ENCODE measurements at regions not wholly inside any gene's neighbourhood (a gene's known extent, or its start where the extent isn't known, plus 50 kb on each side); places are given as distances from the start of the nearest gene placed in this dataset.
A peak's percentile ranks its signal among the peaks of the same experiment; 100 is the strongest.

DNA sequence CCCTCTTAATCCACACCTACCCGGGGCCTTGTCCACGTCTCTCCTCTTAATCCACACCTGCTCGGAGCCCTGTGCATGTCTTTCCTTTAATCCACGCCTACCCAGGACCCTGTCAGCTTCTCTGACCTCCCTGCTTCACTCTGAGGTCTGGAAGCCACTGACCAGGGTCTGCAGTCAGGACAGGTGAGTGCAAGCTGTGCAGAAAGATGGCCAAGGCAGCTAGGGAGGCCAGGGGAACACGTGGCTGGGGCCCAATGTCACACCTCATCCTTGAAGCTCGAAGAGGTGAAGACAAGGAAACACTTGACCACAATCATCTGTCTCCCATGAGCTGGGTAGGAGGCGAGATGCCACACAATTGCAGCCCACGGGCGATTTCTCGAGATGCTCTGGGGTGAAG lies 1516.9 kb downstream of the BRD1 start:
- H3K27me3 Mint-ChIP-seq = no peaks in the 10 kb centered on the region
- 20% methylated on average over 4 of the region's 10 CpGs for WGBS (ENCODE audit: insufficient coverage)
- CTCF ChIA-PET = no interaction called here
- Histone ChIP-seq H3K9me3 (no peaks in the 10 kb centered on the region), H3K27me3 (replicated peaks in 1 of 2; ENCODE audit: control insufficient read depth in 2 of 2, extremely low read depth in 1 of 2, insufficient read depth in 2 of 2, low read length in 1 of 2) (peaks cover 0 to 12% of the 10 kb centered on the region in 2 experiments), H3K36me3 (ENCODE audit: control insufficient read depth in 2 of 2, extremely low read depth in 1 of 2, insufficient read depth in 1 of 2, low read length in 1 of 2) (no peaks in the 10 kb centered on the region), H3K4me1 (ENCODE audit: control insufficient read depth in 1 of 2, extremely low read depth in 1 of 2, insufficient read depth in 2 of 2, low read length in 2 of 2) (no peaks in the 10 kb centered on the region), H3K4me3 (ENCODE audit: control insufficient read depth in 1 of 2, extremely low read depth in 1 of 2, low read length in 1 of 2) (no peak overlapping the region), H3K27ac (ENCODE audit: low read length) (no peak overlapping the region)
- no peak overlapping the region for H3K4me3 Mint-ChIP-seq
- H3K27ac Mint-ChIP-seq = no peak overlapping the region
- DNase-seq (peak in 1 of 35 experiments; percentile 8), ATAC-seq (replicated peaks in 1 of 4) (no peak)
- peaks cover 0 to 30% (median 12%) of the 10 kb centered on the region in 3 donors for H3K9me3 Mint-ChIP-seq
- POLR2A ChIA-PET = no interaction called here
- H3K36me3 Mint-ChIP-seq = no peaks in the 10 kb centered on the region
- H3K4me1 Mint-ChIP-seq = no peaks in the 10 kb centered on the region

DNA sequence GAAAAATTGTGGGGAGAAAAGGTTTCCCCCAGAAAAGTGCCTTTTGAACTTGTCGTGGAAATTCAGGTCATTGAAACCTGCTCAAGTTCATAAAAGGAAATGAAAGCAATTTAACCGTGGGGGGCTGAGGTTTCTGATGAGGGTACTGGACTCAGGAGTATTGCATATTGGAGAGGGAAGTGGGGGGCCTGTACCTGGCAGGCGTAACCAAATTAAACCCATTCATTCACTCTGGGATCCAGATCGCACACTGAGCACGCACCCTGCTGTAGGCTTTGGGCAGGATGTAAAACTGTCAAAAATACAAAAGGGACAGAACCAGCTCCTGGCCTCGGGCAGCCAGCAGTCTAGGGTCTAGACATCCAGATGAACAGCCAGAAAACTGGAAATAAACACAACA lies 1517.4 kb downstream of the BRD1 start:
- no peak overlapping the region for H3K27ac Mint-ChIP-seq
- DNase-seq (no peak), ATAC-seq (replicated peaks in 1 of 4) (no peak)
- Histone ChIP-seq H3K4me3 (ENCODE audit: control insufficient read depth in 1 of 2, extremely low read depth in 1 of 2, low read length in 1 of 2) (no peak overlapping the region), H3K27ac (ENCODE audit: low read length) (no peak overlapping the region), H3K9me3 (no peaks in the 10 kb centered on the region), H3K27me3 (replicated peaks in 1 of 2; ENCODE audit: control insufficient read depth in 2 of 2, extremely low read depth in 1 of 2, insufficient read depth in 2 of 2, low read length in 1 of 2) (peaks cover 0 to 14% of the 10 kb centered on the region in 2 experiments), H3K36me3 (ENCODE audit: control insufficient read depth in 2 of 2, extremely low read depth in 1 of 2, insufficient read depth in 1 of 2, low read length in 1 of 2) (no peaks in the 10 kb centered on the region), H3K4me1 (ENCODE audit: control insufficient read depth in 1 of 2, extremely low read depth in 1 of 2, insufficient read depth in 2 of 2, low read length in 2 of 2) (no peaks in the 10 kb centered on the region)
- H3K36me3 Mint-ChIP-seq = no peaks in the 10 kb centered on the region
- peaks cover 0 to 30% (median 12%) of the 10 kb centered on the region in 3 donors for H3K9me3 Mint-ChIP-seq
- no peak overlapping the region for H3K4me3 Mint-ChIP-seq
- H3K4me1 Mint-ChIP-seq = no peaks in the 10 kb centered on the region
- H3K27me3 Mint-ChIP-seq = peaks cover 0 to under 1% of the 10 kb centered on the region in 2 donors
- 33% methylated on average over 1 of the region's 6 CpGs for WGBS (ENCODE audit: insufficient coverage)
- CTCF ChIA-PET = no interaction called here
- POLR2A ChIA-PET = no interaction called here

DNA sequence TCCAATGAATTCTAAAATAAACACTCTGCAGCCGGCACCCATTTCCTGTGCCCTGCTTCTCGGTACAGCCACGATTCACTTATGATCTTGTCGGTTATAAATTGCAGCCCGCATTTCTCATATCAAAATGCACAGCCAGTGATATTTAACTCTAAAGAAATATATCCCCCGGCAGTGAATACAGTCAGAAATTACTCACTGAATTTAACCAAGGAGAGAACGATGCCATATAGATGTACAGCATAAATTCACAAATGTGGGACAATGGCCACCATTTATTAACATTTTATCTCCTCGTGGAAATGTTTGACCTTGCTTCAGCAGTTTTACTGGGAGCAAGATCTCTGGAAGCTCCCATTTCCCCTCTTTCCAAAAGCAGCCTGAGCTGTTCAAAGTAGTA lies 1517.8 kb downstream of the BRD1 start:
- CTCF ChIA-PET = no interaction called here
- Histone ChIP-seq H3K9me3 (no peaks in the 10 kb centered on the region), H3K36me3 (ENCODE audit: control insufficient read depth in 2 of 2, extremely low read depth in 1 of 2, insufficient read depth in 1 of 2, low read length in 1 of 2) (no peaks in the 10 kb centered on the region), H3K4me1 (ENCODE audit: control insufficient read depth in 1 of 2, extremely low read depth in 1 of 2, insufficient read depth in 2 of 2, low read length in 2 of 2) (no peaks in the 10 kb centered on the region), H3K27ac (ENCODE audit: low read length) (no peak overlapping the region), H3K4me3 (ENCODE audit: control insufficient read depth in 1 of 2, extremely low read depth in 1 of 2, low read length in 1 of 2) (no peak overlapping the region), H3K27me3 (replicated peaks in 1 of 2; ENCODE audit: control insufficient read depth in 2 of 2, extremely low read depth in 1 of 2, insufficient read depth in 2 of 2, low read length in 1 of 2) (peaks cover 0 to 19% of the 10 kb centered on the region in 2 experiments)
- DNase-seq (no peak), ATAC-seq (replicated peaks in 1 of 4) (no peak)
- Mint-ChIP-seq H3K9me3 (peaks cover 0 to 30% (median 12%) of the 10 kb centered on the region in 3 donors), H3K4me1 (no peaks in the 10 kb centered on the region), H3K4me3 (no peak overlapping the region), H3K36me3 (no peaks in the 10 kb centered on the region), H3K27me3 (peaks cover 0 to 3% of the 10 kb centered on the region in 2 donors), H3K27ac (no peak overlapping the region)
- 75% methylated on average over 4 of the region's 8 CpGs for WGBS (ENCODE audit: insufficient coverage)
- POLR2A ChIA-PET = no interaction called here

DNA sequence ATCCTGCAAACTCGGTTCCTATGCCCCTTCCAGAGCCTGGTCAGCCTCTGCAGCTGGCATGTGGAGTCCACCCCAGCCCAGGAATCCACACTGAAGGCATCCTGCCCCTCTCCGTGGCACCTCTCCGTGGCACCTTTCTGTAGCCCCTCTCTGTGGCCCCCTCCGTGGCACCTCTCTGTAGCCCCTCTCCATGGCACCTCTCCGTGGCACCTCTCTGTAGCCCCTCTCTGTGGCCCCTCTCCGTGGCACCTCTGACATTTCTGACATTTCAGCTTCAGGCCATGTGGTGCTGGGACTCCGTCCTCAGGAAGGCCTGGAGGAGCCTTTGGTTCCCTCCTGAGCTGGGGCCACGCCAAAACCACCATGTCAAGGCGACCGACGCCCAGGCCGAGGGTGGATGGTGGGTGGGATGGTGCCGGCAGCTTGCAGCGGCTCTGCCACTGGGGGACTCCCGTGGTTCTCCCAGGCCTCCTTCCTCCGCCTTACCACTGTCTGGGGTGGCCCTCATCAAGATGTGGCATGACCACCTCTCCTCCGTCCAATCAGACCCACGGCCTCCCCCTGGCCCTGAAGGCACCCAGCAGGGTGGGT lies 1518.5 kb downstream of the BRD1 start:
- CTCF ChIA-PET = no interaction called here
- Mint-ChIP-seq H3K36me3 (no peaks in the 10 kb centered on the region), H3K27ac (no peak overlapping the region)

DNA sequence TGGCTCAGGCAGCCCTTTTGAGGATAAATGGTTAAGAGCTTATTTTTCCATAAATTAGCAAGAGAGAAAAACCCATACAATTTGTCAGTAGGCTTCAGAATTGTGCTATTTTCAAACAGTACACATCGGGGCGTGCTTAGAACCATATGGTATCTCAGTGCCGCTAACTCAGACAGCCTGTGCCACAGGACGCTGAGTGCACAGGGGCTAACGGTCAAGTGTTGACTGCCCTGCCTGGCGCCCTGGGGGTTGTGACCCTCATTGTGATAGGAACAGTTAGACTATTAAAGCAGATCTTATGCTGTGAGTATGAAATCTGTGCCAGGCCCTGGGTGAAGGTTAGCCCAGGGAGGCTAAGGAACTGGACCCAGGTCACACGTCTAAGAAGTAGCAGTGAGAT lies 1519.7 kb downstream of the BRD1 start:
- no peaks in the 10 kb centered on the region for H3K36me3 ChIP-seq (ENCODE audit: control insufficient read depth in 2 of 2, extremely low read depth in 1 of 2, insufficient read depth in 1 of 2, low read length in 1 of 2)
- no peaks in the 10 kb centered on the region for H3K4me1 ChIP-seq (ENCODE audit: control insufficient read depth in 1 of 2, extremely low read depth in 1 of 2, insufficient read depth in 2 of 2, low read length in 2 of 2)
- Mint-ChIP-seq H3K36me3 (no peaks in the 10 kb centered on the region), H3K27ac (no peak overlapping the region), H3K4me1 (no peaks in the 10 kb centered on the region), H3K4me3 (no peak overlapping the region), H3K9me3 (peaks cover 0 to 15% (median 12%) of the 10 kb centered on the region in 3 donors), H3K27me3 (peaks cover 0 to 4% of the 10 kb centered on the region in 2 donors)
- WGBS (ENCODE audit: insufficient coverage) = 71% methylated on average over 7 of the region's 7 CpGs
- CTCF ChIA-PET = no interaction called here
- H3K27ac ChIP-seq (ENCODE audit: low read length) = no peak overlapping the region
- no peak overlapping the region for H3K4me3 ChIP-seq (ENCODE audit: control insufficient read depth in 1 of 2, extremely low read depth in 1 of 2, low read length in 1 of 2)
- no peaks in the 10 kb centered on the region for H3K9me3 ChIP-seq
- H3K27me3 ChIP-seq (replicated peaks in 1 of 2; ENCODE audit: control insufficient read depth in 2 of 2, extremely low read depth in 1 of 2, insufficient read depth in 2 of 2, low read length in 1 of 2) = peaks cover 0 to 21% of the 10 kb centered on the region in 2 experiments
- POLR2A ChIA-PET = no interaction called here
- DNase-seq = peak in 1 of 35 experiments; percentile 11
- ATAC-seq (replicated peaks in 1 of 4) = no peak

More for the DNA sequence above, 1518.5 kb downstream of the BRD1 start:
- peak in 1 of 35 experiments; percentile 11 for DNase-seq
- Mint-ChIP-seq H3K4me1 (no peaks in the 10 kb centered on the region), H3K9me3 (peaks cover 0 to 24% (median 12%) of the 10 kb centered on the region in 3 donors), H3K27me3 (peaks cover 0 to 4% of the 10 kb centered on the region in 2 donors), H3K4me3 (no peak overlapping the region)
- Histone ChIP-seq H3K27me3 (replicated peaks in 1 of 2; ENCODE audit: control insufficient read depth in 2 of 2, extremely low read depth in 1 of 2, insufficient read depth in 2 of 2, low read length in 1 of 2) (peaks cover 0 to 20% of the 10 kb centered on the region in 2 experiments), H3K36me3 (ENCODE audit: control insufficient read depth in 2 of 2, extremely low read depth in 1 of 2, insufficient read depth in 1 of 2, low read length in 1 of 2) (no peaks in the 10 kb centered on the region), H3K4me3 (ENCODE audit: control insufficient read depth in 1 of 2, extremely low read depth in 1 of 2, low read length in 1 of 2) (no peak overlapping the region), H3K4me1 (ENCODE audit: control insufficient read depth in 1 of 2, extremely low read depth in 1 of 2, insufficient read depth in 2 of 2, low read length in 2 of 2) (no peaks in the 10 kb centered on the region), H3K27ac (ENCODE audit: low read length) (no peak overlapping the region), H3K9me3 (no peaks in the 10 kb centered on the region)
- POLR2A ChIA-PET = no interaction called here
- no peak for ATAC-seq (replicated peaks in 1 of 4)
- WGBS (ENCODE audit: insufficient coverage) = 90% methylated on average over 13 of the region's 18 CpGs

DNA sequence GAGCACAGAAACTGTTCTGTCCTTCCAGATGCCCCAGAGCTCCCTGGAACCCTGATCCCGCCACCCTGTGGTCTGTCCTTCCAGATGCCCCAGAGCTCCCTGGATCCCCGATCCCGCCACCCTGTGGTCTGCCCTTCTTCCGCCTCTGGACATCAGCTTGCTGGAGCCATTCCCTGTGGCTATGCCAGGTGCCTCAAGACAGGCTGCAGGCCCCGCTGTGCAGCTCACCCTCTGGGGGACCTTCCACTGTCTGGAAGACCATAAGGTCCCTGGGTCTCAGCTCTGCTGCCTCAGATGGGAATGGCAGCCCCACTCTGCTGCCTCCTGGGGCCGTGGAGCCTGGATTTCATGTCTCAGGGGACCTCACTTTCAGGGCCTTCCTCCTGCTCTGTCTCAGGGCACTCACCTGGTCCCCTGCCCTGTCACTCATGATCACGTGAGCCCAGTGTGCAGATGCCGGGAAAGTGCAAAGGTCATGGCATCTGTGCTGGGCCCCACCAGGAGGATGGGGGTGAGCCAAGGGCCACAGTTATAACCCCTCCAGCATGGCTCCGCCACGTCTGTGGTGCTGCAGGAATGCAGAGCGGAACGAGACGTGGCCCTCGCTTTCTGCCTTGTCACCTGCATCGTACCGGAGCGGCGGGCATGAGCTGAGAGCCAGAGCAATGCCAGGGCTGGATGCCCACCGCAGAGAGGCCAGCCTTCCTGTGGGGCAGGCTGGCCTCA lies 1520.7 kb downstream of the BRD1 start:
- no peak overlapping the region for H3K4me3 ChIP-seq (ENCODE audit: control insufficient read depth in 1 of 2, extremely low read depth in 1 of 2, low read length in 1 of 2)
- H3K27ac ChIP-seq (ENCODE audit: low read length) = no peak overlapping the region
- H3K36me3 ChIP-seq (ENCODE audit: control insufficient read depth in 2 of 2, extremely low read depth in 1 of 2, insufficient read depth in 1 of 2, low read length in 1 of 2) = no peaks in the 10 kb centered on the region
- Mint-ChIP-seq H3K36me3 (no peaks in the 10 kb centered on the region), H3K4me3 (no peak overlapping the region), H3K9me3 (peaks cover 0 to 11% (median 7%) of the 10 kb centered on the region in 3 donors), H3K27ac (no peak overlapping the region), H3K4me1 (no peaks in the 10 kb centered on the region), H3K27me3 (peaks cover 0 to 4% of the 10 kb centered on the region in 2 donors)
- ATAC-seq (replicated peaks in 1 of 4) (no peak), DNase-seq (peak in 1 of 35 experiments; percentile 21)
- 82% methylated on average over 19 of the region's 19 CpGs for WGBS (ENCODE audit: insufficient coverage)
- CTCF ChIA-PET = no interaction called here
- no peaks in the 10 kb centered on the region for H3K4me1 ChIP-seq (ENCODE audit: control insufficient read depth in 1 of 2, extremely low read depth in 1 of 2, insufficient read depth in 2 of 2, low read length in 2 of 2)
- peaks cover 0 to 21% of the 10 kb centered on the region in 2 experiments for H3K27me3 ChIP-seq (replicated peaks in 1 of 2; ENCODE audit: control insufficient read depth in 2 of 2, extremely low read depth in 1 of 2, insufficient read depth in 2 of 2, low read length in 1 of 2)
- no peaks in the 10 kb centered on the region for H3K9me3 ChIP-seq
- POLR2A ChIA-PET = no interaction called here

All from T-cell (primary cell).